HG03520 (cell line): ENCODE measurements at regions not wholly inside any gene's neighbourhood (a gene's known extent, or its start where the extent isn't known, plus 50 kb on each side); places are given as distances from the start of the nearest gene placed in this dataset.
"Not testable (repeated sequence)": the region's sequence is repeated elsewhere in the genome, so short reads cannot be mapped to it uniquely, and the experiment has no call there.

Source experiments
- ATAC-seq: cut with Tn5 transposase; IDR thresholded peaks from one replicate; pipeline ENCODE4 v1.9.1; 2021; ENCODE audit warnings: mild to moderate bottlenecking, moderate library complexity; ENCODE audit not compliant: unreplicated experiment

GRCh38 chr6:9236443-9236842, 801.1 kb upstream of the SLC35B3 start:
- ATAC-seq, result no peak

GRCh38 chr6:9233686-9234085, 798.3 kb upstream of the SLC35B3 start:
- ATAC-seq, result no peak

GRCh38 chr6:9233226-9233625, 797.9 kb upstream of the SLC35B3 start:
- no peak for ATAC-seq

GRCh38 chr6:9225441-9225871, 790.1 kb upstream of the SLC35B3 start:
- ATAC-seq, result no peak

GRCh38 chr6:9224539-9224938, 789.2 kb upstream of the SLC35B3 start:
- ATAC-seq, result no peak

GRCh38 chr6:9213717-9214116, 778.4 kb upstream of the SLC35B3 start:
- not testable (repeated sequence) for ATAC-seq

GRCh38 chr6:9208966-9209365, 773.6 kb upstream of the SLC35B3 start:
- no peak for ATAC-seq

GRCh38 chr6:9205645-9206044, 770.3 kb upstream of the SLC35B3 start:
- ATAC-seq, result no peak

GRCh38 chr6:9204171-9204570, 768.8 kb upstream of the SLC35B3 start:
- ATAC-seq, result no peak

GRCh38 chr6:9200712-9201111, 765.4 kb upstream of the SLC35B3 start:
- no peak for ATAC-seq

- no peak for ATAC-seq
Observed at GRCh38 chr6:9197726-9198125, 762.4 kb upstream of the SLC35B3 start.

GRCh38 chr6:9195322-9195721, 760.0 kb upstream of the SLC35B3 start:
- ATAC-seq, result no peak

- no peak for ATAC-seq
Observed at GRCh38 chr6:9192405-9192909, 757.1 kb upstream of the SLC35B3 start.

- no peak for ATAC-seq
Observed at GRCh38 chr6:9186148-9186547, 750.8 kb upstream of the SLC35B3 start.

GRCh38 chr6:9178071-9178470, 742.7 kb upstream of the SLC35B3 start:
- ATAC-seq, result no peak

- no peak for ATAC-seq
Observed at GRCh38 chr6:9173229-9173628, 737.9 kb upstream of the SLC35B3 start.

GRCh38 chr6:9172096-9172495, 736.8 kb upstream of the SLC35B3 start:
- no peak for ATAC-seq

GRCh38 chr6:9168669-9169068, 733.3 kb upstream of the SLC35B3 start:
- no peak for ATAC-seq

- ATAC-seq, result no peak
Observed at GRCh38 chr6:9161731-9162130, 726.4 kb upstream of the SLC35B3 start.

GRCh38 chr6:9159051-9159450, 723.7 kb upstream of the SLC35B3 start:
- no peak for ATAC-seq

- ATAC-seq, result no peak
Observed at GRCh38 chr6:9155836-9156235, 720.5 kb upstream of the SLC35B3 start.

- ATAC-seq, result no peak
Observed at GRCh38 chr6:9143140-9143539, 707.8 kb upstream of the SLC35B3 start.

- no peak for ATAC-seq
Observed at GRCh38 chr6:9140951-9141460, 705.7 kb upstream of the SLC35B3 start.
